SH-SY5Y (cell line): ENCODE measurements at regions not wholly inside any gene's neighbourhood (a gene's known extent, or its start where the extent isn't known, plus 50 kb on each side); places are given as distances from the start of the nearest gene placed in this dataset.

Experiments used
- GATA2 ChIP-seq: IDR thresholded peaks from 2 replicates; pipeline ENCODE4 v1.6.1; 2011; ENCODE audit warnings: mild to moderate bottlenecking, low read depth, low read length
- GATA3 ChIP-seq: IDR thresholded peaks from 2 replicates; pipeline ENCODE4 v1.6.1; 2011; ENCODE audit warnings: low read depth, mild to moderate bottlenecking, low read length, moderate library complexity

DNA sequence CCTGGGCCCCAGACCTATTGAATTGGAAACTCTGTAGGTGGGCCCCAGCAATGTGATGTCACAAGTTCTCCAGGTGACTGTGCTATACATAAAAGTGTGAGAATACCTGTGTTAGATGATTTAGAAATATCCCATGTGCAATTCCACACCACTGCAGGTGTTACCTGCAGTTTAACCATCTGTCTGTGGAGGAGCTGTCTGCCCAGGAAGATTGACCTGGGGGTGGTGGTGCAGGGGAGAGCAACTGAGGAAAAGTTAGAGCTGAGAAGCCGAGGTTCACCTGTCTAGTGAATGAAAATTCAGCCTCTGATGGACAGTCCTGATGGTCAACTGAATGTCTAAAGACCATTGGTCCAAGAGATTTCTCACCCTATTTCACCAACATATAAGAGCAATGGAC lies 132.2 kb upstream of the SLC24A5 start:
- TF ChIP-seq GATA3 (no peak), GATA2 (no peak)

DNA sequence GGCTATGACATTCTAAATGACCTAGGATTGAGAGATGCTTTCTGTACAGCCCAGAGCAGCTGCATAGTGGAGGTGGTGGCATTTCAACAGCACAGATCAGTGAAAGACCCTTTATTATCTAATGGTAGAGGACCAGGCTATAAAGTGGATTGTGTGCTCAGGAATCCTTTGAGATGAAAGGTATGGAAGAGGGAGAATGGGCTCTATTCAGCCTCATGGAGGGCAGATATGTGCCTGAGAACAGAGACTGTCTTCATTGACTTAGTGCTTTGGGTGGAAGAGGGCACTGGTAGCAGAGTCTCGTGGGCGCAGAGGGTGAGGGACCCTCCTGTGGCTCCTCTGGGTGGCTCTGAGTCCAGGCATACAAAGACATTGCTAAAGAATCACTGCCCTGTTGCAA lies 130.0 kb upstream of the SLC24A5 start:
- no peak for TF ChIP-seq GATA3
- no peak for TF ChIP-seq GATA2

DNA sequence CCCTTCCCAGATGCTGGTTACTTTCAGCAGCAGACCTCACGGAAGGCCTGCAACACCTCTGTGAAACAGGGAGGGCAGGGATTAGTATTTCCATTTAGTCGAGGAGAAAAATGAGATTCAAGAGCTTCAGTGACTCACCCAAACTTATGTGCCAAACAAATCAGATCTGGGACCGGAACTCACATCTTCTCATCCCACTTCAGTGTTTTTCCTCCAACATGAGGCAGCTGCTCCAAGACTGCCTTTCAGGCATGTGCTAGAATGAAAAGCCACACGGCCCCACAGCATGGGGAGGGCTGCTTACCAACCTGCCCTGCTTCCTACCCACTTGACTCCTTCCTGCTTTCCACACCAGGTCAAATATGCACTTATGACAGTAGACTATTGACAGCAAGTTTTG lies 129.4 kb upstream of the SLC24A5 start:
- TF ChIP-seq GATA2 (no peak), GATA3 (no peak)

DNA sequence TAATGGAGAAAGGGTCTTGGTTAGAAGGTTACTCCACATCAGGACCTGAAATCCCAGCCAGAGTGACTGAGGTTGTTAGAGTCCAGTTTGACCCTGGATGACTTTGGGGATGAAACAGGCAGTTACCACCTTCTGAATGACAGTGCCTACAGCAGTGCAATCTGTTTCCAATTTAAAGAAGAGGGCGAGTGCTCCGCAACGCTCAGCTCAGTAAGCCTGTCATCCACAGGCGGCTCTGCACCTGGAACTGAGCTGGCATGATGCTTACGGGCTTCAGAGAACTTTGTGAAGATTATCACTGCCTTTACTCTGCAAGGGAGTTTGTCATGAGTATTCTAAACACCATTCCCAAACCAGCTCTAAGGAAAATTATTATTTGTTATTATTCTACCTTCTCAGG lies 127.7 kb upstream of the SLC24A5 start:
- TF ChIP-seq GATA3, result no peak
- TF ChIP-seq GATA2, result no peak

GRCh38 chr15:47997195-47998080 lies 123.4 kb upstream of the SLC24A5 start:
- no peak for TF ChIP-seq GATA2

DNA sequence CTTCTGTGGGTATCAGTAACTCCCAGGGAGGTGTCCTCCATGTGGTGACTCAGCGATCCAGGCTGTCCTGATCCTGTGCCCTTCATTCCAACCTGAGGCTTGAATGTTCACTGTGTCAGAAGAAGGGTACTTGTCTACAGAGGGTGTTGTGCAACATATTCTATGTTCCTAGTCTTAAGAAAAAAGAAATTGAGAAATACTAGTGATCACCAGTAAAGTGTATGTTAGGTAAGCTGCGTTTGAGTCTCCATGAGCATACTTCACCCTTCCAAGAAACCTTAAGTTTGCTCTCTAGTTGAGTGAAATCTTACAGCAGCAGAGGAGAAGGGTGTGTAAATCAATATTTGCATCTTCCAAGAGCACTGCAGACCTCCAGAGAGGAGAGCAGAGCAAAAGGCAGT lies 122.2 kb upstream of the SLC24A5 start:
- TF ChIP-seq GATA2 (no peak), GATA3 (no peak)

GRCh38 chr15:48001393-48002039 lies 119.3 kb upstream of the SLC24A5 start:
- TF ChIP-seq GATA2, result no peak
- no peak for TF ChIP-seq GATA3

- no peak for TF ChIP-seq GATA3
- no peak for TF ChIP-seq GATA2
Observed at GRCh38 chr15:48002767-48003166, 118.0 kb upstream of the SLC24A5 start.

GRCh38 chr15:48003441-48003840 lies 117.3 kb upstream of the SLC24A5 start:
- TF ChIP-seq GATA2 (no peak), GATA3 (no peak)

DNA sequence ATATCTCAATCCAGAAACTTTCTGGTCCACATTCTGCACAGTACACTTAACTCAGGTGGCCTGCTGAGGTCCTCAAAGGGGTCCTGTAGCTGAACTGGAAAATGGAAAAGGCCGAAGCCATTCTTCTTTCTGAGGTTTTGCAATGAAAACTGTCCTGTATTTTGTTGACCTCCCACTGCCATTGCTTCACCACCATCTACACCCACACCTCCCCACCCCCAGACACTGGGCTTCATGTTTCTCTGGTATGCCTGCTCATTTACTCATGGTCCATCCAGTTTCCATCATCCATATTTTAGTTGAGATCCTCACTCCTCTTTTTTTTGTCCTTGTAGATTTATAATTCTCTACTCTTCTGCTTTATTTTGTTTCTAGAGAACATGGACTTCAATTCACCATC lies 115.7 kb upstream of the SLC24A5 start:
- TF ChIP-seq GATA2, result no peak
- TF ChIP-seq GATA3, result no peak

DNA sequence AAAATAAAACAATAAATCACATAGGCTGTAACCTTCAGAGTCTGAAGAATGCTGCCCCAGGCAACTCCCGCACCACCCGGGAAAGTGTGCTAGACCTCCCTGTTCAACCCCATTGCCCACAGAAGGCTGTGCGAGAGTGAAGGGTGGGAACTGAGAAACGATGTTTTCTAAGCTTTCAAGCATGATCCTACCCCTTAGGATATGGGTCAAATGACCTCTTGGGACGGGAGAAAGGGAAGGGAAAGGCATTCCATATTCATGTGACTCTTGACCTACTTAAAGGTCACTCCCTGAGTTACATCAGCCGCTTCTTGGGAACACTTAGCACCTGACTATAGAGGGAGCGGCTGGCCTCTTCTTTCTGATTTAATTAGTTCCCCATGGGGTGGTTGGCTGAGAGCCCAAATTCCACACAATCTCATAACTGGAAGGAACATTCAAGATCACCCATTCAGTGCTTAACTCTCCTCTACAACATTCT lies 114.7 kb upstream of the SLC24A5 start:
- TF ChIP-seq GATA3, result no peak
- no peak for TF ChIP-seq GATA2

DNA sequence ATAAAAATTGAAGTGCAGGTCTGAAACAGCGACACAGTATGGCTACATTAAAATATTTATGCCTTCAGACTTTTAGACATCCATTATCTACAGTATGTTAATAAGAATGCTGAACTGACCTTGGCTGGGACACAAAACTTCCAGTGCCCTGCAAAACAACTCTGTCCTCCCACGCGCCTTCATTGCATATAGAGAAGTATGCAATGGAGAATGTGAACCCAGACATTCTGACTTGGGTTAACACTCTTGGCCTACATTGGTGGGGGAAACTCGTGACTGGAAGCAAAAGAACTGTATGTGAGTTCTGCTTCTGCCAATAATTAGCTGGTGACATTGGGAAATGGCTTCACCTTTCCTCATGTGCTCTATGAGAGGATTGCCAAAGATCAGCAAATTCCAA lies 110.5 kb upstream of the SLC24A5 start:
- TF ChIP-seq GATA3 (no peak), GATA2 (no peak)

DNA sequence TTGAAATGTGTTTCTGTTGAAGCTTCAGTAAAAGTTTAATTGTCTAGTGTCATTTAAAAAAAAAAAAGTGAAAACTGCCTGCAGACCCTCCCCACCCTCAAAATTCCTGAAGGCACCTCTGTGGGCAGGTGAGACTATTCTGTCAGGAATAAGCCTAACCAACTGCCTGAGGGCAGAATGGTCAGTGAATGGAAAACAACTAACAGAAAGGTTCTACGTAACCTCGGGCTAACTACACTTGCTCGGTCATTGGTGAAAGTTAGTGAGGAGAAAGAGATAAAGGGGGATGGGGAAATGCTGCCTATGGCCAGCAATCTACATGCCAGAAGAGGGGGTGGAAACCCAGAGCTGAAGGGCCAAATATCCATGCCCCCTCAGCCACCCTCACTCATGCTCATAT lies 108.6 kb upstream of the SLC24A5 start:
- TF ChIP-seq GATA2 (no peak), GATA3 (no peak)

DNA sequence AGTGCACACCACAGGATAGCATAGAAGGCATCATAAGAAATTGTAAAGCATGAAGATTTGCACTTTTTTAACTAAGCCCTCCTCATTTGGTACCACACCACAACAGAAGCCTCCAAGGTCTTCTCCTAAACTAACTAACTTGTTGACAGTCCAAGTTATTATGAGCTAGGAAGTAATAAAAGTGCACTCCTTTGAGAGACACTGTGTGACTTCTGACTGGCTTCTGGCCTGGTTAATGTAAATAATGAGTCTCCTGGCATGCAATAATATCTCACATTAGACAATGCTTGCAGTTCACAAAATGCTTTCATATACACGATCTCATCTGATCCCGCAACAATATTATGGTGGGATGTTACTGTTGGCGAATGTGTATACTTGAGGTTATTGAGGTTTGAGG lies 103.9 kb upstream of the SLC24A5 start:
- TF ChIP-seq GATA2 (no peak), GATA3 (no peak)

DNA sequence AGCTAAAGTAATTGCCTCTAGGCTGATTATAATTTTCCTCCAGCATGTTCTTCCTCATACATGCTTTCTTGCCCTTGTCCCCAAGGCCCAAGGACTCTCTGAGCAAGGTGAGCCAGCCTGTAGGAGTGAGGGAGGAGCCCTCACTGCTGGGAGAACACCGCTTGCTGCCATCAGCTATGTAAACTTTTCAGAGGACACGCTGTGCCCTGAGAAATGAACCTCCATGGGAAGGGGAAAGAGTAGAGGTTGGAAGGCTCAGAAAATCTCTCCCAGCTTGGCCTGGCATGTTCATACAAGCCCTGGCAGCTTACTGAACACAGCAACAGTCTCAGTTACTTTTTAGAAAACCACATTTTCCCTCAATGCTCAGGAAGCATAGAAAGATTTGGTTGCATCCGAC lies 103.0 kb upstream of the SLC24A5 start:
- TF ChIP-seq GATA2, result no peak
- TF ChIP-seq GATA3, result no peak
